ENCODE measurements at regions not wholly inside any gene's neighbourhood (a gene's known extent, or its start where the extent isn't known, plus 50 kb on each side); places are given as distances from the start of the nearest gene placed in this dataset.

DNA sequence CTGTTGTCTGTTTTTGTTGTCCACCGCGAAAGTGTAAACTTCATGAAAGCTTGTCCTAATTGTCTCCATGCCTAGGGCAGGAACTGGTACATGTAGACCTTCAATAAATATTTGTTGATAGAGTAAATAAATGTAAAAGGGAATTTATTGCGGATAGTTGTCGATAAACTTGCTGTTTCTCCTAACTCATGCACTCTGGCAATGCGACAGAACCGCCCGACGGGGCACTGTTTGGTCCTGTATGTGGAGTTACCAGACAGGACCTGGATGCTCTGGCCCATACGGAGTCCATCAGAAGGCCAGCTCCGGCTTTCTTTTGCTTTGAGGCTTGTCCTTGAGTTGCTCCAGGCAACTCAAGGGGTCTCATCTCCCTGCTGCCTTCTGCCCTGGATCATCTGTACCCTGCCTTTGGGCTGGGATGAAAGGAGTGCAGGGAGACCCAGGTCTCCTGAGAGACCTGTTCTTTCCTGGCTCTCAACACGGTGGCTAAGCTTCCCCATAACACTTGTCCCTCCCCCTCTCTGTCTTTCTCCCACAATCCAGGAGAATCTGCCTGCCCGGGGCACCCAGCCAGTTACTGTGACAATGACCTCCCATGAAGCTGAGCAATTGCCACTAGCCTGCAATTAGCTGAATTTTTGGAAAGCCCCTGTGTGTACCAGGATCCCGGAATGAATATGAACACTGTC lies 149.5 kb upstream of the PTCH1 start:
- peak overlapping the region; percentile 5 for H2AFZ ChIP-seq

DNA sequence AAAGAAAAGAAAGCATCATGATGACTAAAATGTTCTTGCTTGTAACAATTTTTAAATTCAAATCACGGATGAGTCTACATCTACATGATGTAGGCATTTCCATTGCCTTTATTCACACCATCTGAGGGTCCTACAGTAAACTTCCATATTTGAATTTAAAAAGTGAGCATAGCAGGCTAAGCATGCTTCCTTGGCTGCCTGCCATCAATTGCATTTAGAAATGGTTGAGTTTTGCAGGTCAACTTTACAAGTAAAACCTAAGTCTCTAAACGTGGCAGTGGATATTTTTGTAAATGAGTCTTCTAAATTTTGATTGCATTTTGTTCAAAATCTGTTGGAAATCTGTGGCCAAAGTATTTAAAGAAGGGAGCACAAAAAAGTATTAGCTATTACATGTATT lies 136.5 kb upstream of the PTCH1 start:
- Histone ChIP-seq H3K4me1 (ENCODE audit: insufficient read depth) (no peaks in the 10 kb centered on the region), H3K9me3 (ENCODE audit: low read depth) (no peaks in the 10 kb centered on the region), H3K36me3 (replicated peaks; ENCODE audit: insufficient read depth, low read depth) (no peaks in the 10 kb centered on the region), H3K4me2 (no peak overlapping the region), H3K27ac (no peak overlapping the region), H4K20me1 (ENCODE audit: insufficient read depth, poor library complexity, severe bottlenecking) (no peaks in the 10 kb centered on the region), H2AFZ (no peak overlapping the region), H3K4me3 (no peak overlapping the region), H3K79me2 (no peaks in the 10 kb centered on the region), H3K27me3 (no peaks in the 10 kb centered on the region), H3K9me2 (replicated peaks; ENCODE audit: insufficient read depth) (no peaks in the 10 kb centered on the region)
- WGBS (ENCODE audit: low lambda C conversion rate, missing lambda C conversion rate): 68% methylated on average over 2 of the region's 2 CpGs
- no peak for TF ChIP-seq EZH2phosphoT487 (IDR thresholded peaks at IDR 0.05; ENCODE audit: low read depth, severe bottlenecking, unreplicated experiment)
- no peak for TF ChIP-seq EZH2 (IDR thresholded peaks at IDR 0.05; ENCODE audit: borderline replicate concordance)
- TF ChIP-seq, protein P1, sequence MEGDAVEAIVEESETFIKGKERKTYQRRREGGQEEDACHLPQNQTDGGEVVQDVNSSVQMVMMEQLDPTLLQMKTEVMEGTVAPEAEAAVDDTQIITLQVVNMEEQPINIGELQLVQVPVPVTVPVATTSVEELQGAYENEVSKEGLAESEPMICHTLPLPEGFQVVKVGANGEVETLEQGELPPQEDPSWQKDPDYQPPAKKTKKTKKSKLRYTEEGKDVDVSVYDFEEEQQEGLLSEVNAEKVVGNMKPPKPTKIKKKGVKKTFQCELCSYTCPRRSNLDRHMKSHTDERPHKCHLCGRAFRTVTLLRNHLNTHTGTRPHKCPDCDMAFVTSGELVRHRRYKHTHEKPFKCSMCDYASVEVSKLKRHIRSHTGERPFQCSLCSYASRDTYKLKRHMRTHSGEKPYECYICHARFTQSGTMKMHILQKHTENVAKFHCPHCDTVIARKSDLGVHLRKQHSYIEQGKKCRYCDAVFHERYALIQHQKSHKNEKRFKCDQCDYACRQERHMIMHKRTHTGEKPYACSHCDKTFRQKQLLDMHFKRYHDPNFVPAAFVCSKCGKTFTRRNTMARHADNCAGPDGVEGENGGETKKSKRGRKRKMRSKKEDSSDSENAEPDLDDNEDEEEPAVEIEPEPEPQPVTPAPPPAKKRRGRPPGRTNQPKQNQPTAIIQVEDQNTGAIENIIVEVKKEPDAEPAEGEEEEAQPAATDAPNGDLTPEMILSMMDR (IDR thresholded peaks at IDR 0.05; ENCODE audit: poor library complexity): no peak
- DNase-seq (ENCODE audit: low spot score): no peak

More for the DNA sequence above, 149.5 kb upstream of the PTCH1 start:
- H3K4me2 ChIP-seq: peak overlapping the region; percentile 35
- H4K20me1 ChIP-seq (ENCODE audit: insufficient read depth, poor library complexity, severe bottlenecking): no peaks in the 10 kb centered on the region
- H3K27ac ChIP-seq: peak overlapping the region; percentile 75
- no peaks in the 10 kb centered on the region for H3K9me2 ChIP-seq (replicated peaks; ENCODE audit: insufficient read depth)
- no peaks in the 10 kb centered on the region for H3K36me3 ChIP-seq (replicated peaks; ENCODE audit: insufficient read depth, low read depth)
- peaks cover 18% of the 10 kb centered on the region for H3K4me1 ChIP-seq (ENCODE audit: insufficient read depth)
- 62% methylated on average over 13 of the region's 13 CpGs for WGBS (ENCODE audit: low lambda C conversion rate, missing lambda C conversion rate)
- no peaks in the 10 kb centered on the region for H3K9me3 ChIP-seq (ENCODE audit: low read depth)
- no peak for TF ChIP-seq EZH2phosphoT487 (IDR thresholded peaks at IDR 0.05; ENCODE audit: low read depth, severe bottlenecking, unreplicated experiment)
- no peak for TF ChIP-seq EZH2 (IDR thresholded peaks at IDR 0.05; ENCODE audit: borderline replicate concordance)
- TF ChIP-seq, protein P1 (IDR thresholded peaks at IDR 0.05; ENCODE audit: poor library complexity): no peak
- H3K27me3 ChIP-seq: no peaks in the 10 kb centered on the region
- no peak overlapping the region for H3K4me3 ChIP-seq
- H3K79me2 ChIP-seq: no peaks in the 10 kb centered on the region
- DNase-seq (ENCODE audit: low spot score): no peak

DNA sequence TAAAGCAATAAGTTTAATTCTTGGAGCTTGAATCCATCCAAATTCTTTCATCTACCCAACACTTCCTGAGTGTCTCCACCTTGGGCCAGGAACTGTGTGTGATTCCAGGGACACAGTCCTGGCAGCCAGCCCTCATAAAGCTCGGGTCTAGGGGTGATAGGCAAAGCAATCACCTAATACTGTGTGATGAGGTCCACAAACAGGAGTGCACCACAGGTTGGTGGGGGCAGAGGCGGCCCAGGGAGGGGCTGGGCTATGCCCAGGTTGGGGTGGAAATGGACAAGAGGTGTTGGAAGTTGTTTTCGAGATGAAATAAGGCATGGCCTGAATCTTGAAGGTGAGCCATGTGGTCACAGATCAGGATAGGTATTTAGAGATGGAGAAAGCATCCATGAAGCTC lies 133.9 kb upstream of the PTCH1 start:
- H3K4me3 ChIP-seq: no peak overlapping the region
- no peak overlapping the region for H3K27ac ChIP-seq
- WGBS (ENCODE audit: low lambda C conversion rate, missing lambda C conversion rate): 82% methylated on average over 3 of the region's 3 CpGs
- H3K36me3 ChIP-seq (replicated peaks; ENCODE audit: insufficient read depth, low read depth): no peaks in the 10 kb centered on the region
- no peaks in the 10 kb centered on the region for H3K9me3 ChIP-seq (ENCODE audit: low read depth)
- TF ChIP-seq EZH2phosphoT487 (IDR thresholded peaks at IDR 0.05; ENCODE audit: low read depth, severe bottlenecking, unreplicated experiment) (no peak), EZH2 (IDR thresholded peaks at IDR 0.05; ENCODE audit: borderline replicate concordance) (no peak)
- TF ChIP-seq, protein P1 (IDR thresholded peaks at IDR 0.05; ENCODE audit: poor library complexity): no peak
- H3K9me2 ChIP-seq (replicated peaks; ENCODE audit: insufficient read depth): no peaks in the 10 kb centered on the region
- H3K27me3 ChIP-seq: no peaks in the 10 kb centered on the region
- no peaks in the 10 kb centered on the region for H3K79me2 ChIP-seq
- DNase-seq (ENCODE audit: low spot score): no peak
- no peak overlapping the region for H3K4me2 ChIP-seq
- no peak overlapping the region for H2AFZ ChIP-seq
- no peaks in the 10 kb centered on the region for H3K4me1 ChIP-seq (ENCODE audit: insufficient read depth)
- no peaks in the 10 kb centered on the region for H4K20me1 ChIP-seq (ENCODE audit: insufficient read depth, poor library complexity, severe bottlenecking)
